ENCODE measurements at regions not wholly inside any gene's neighbourhood (a gene's known extent, or its start where the extent isn't known, plus 50 kb on each side); places are given as distances from the start of the nearest gene placed in this dataset.

- TF ChIP-seq CTCF (conservative IDR thresholded peaks at IDR 0.05 in 1 of 2, IDR thresholded peaks at IDR 0.05 in 1 of 2; ENCODE audit: low read depth in 1 of 2, low read length in 2 of 2) (no peak), EZH2 (IDR thresholded peaks at IDR 0.05; ENCODE audit: low read length, missing control alignments) (no peak)
These were observed 326.5 kb upstream of the ESRRG start for GRCh38 chr1:217049721-217050120.

All from fibroblast of lung (primary cell).